ENCODE measurements at regions not wholly inside any gene's neighbourhood (a gene's known extent, or its start where the extent isn't known, plus 50 kb on each side); places are given as distances from the start of the nearest gene placed in this dataset.

DNA sequence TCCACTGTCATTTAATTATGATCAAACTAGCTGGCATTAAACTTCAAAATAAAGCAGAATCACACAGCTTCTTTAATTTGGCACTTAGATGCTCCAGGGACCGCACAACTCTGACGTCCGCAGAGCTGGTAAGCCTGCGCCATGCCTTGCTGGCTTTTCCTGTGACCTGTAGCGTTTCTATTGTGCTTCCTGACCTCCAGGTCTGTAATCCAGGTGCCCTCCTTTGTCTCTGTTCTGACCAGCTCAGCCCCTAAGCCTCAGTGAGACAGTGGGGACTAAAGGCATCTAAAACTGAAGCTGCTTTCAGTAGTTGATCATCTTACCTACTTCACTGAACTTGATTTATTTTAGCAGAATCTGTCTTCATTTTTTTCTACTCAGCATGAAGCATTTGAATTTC is 249.7 kb upstream of the RGPD4 start:
- TF ChIP-seq POLR2AphosphoS5 (IDR thresholded peaks at IDR 0.05; ENCODE audit: borderline replicate concordance, low read depth, low read length) (no peak), EZH2 (IDR thresholded peaks at IDR 0.05) (no peak)
